WTC11 (cell line): ENCODE measurements at regions not wholly inside any gene's neighbourhood (a gene's known extent, or its start where the extent isn't known, plus 50 kb on each side); places are given as distances from the start of the nearest gene placed in this dataset.

ENCODE experiments used
- ATAC-seq: fragments of 200-7000 bp; cut with Tn5 transposase; 2 replicates; pipeline ENCODE4 v1.10.0; 2021; ENCODE audit warnings: mild to moderate bottlenecking, moderate library complexity
- CTCF ChIA-PET: fragments of 300-600 bp; sonication (Branson Sonifier 250); formaldehyde crosslinking; loops from one replicate; lab custom pipeline; 2021; ENCODE audit warnings: antibody characterized with exemption; lab: Charles Lee
- POLR2A ChIA-PET: fragments of 350-600 bp; sonication (Branson Sonifier 250); formaldehyde crosslinking; loops from one replicate; lab custom pipeline; 2021; ENCODE audit warnings: antibody characterized with exemption; lab: Charles Lee
- DNase-seq: peaks from one replicate; pipeline ENCODE4 v3.0.0; 2021; ENCODE audit warnings: low spot score
- H3K27ac Mint-ChIP-seq: 2 replicates; pipeline ENCODE4 v1.8.0; 2021; ENCODE audit warnings: mixed read lengths
- H3K27me3 Mint-ChIP-seq: 2 replicates; pipeline ENCODE4 v1.8.0; 2021; ENCODE audit warnings: low read depth, mild to moderate bottlenecking, moderate library complexity, mixed read lengths
- H3K36me3 Mint-ChIP-seq: 2 replicates; pipeline ENCODE4 v1.8.0; 2021; ENCODE audit warnings: mixed read lengths
- H3K4me1 Mint-ChIP-seq: 2 replicates; pipeline ENCODE4 v1.8.0; 2022; ENCODE audit warnings: mixed read lengths
- H3K4me3 Mint-ChIP-seq: 2 replicates; pipeline ENCODE4 v1.8.0; 2021; ENCODE audit warnings: mild to moderate bottlenecking, moderate library complexity, mixed read lengths
- H3K9me3 Mint-ChIP-seq: 2 replicates; pipeline ENCODE4 v1.8.0; 2021; ENCODE audit warnings: mixed read lengths
- ATF6 ChIP-seq: sonication (generic); formaldehyde crosslinking; IDR thresholded peaks from 2 replicates; pipeline ENCODE4 v1.8.1; 2023; ENCODE audit warnings: mild to moderate bottlenecking, missing genetic modification reagents
- ERG ChIP-seq: fragments of 250-450 bp; sonication (Bioruptor Pico); IDR thresholded peaks from 2 replicates; pipeline ENCODE4 v1.8.0; 2021; ENCODE audit warnings: mild to moderate bottlenecking
- FOXJ3 ChIP-seq: sonication (generic); formaldehyde crosslinking; IDR thresholded peaks from 2 replicates; pipeline ENCODE4 v1.9.0; 2021; ENCODE audit warnings: missing genetic modification reagents, mild to moderate bottlenecking, borderline replicate concordance
- GTF2I ChIP-seq: fragments of 250-450 bp; sonication (Bioruptor Pico); conservative IDR thresholded peaks from 2 replicates; pipeline ENCODE4 v1.4.0; 2021; ENCODE audit warnings: mild to moderate bottlenecking
- NR1H2 ChIP-seq: sonication (generic); formaldehyde crosslinking; IDR thresholded peaks from 2 replicates; pipeline ENCODE4 v1.9.0; 2021; ENCODE audit warnings: mild to moderate bottlenecking, moderate library complexity, missing genetic modification reagents
- SMAD4 ChIP-seq: sonication (generic); formaldehyde crosslinking; IDR thresholded peaks from 2 replicates; pipeline ENCODE4 v1.8.0; 2022; ENCODE audit warnings: mild to moderate bottlenecking, missing genetic modification reagents
- ZNF219 ChIP-seq: sonication (generic); formaldehyde crosslinking; IDR thresholded peaks from 2 replicates; pipeline ENCODE4 v1.8.0; 2023; ENCODE audit warnings: missing genetic modification reagents, mild to moderate bottlenecking, borderline replicate concordance
- ZNF263 ChIP-seq: sonication (generic); formaldehyde crosslinking; IDR thresholded peaks from 2 replicates; pipeline ENCODE4 v1.8.1; 2022; ENCODE audit warnings: low read depth, mild to moderate bottlenecking, moderate library complexity, missing genetic modification reagents
- ZNF317 ChIP-seq: sonication (generic); formaldehyde crosslinking; IDR thresholded peaks from 2 replicates; pipeline ENCODE4 v1.8.1; 2023; ENCODE audit warnings: low read depth, mild to moderate bottlenecking, moderate library complexity, missing genetic modification reagents, borderline replicate concordance
- ZNF512 ChIP-seq: sonication (generic); formaldehyde crosslinking; IDR thresholded peaks from 2 replicates; pipeline ENCODE4 v1.8.1; 2022; ENCODE audit warnings: missing genetic modification reagents, borderline replicate concordance
- ZNF532 ChIP-seq: fragments of 250-450 bp; sonication (Bioruptor Pico); IDR thresholded peaks from 2 replicates; pipeline ENCODE4 v1.9.0; 2021; ENCODE audit warnings: mild to moderate bottlenecking, borderline replicate concordance
- TF ChIP-seq, protein P1 (sequence below): fragments of 250-450 bp; sonication (Bioruptor Pico); conservative IDR thresholded peaks from 2 replicates; pipeline ENCODE4 v1.9.0; 2021; ENCODE audit warnings: mild to moderate bottlenecking
- TF ChIP-seq, protein P2 (sequence below): sonication (generic); formaldehyde crosslinking; IDR thresholded peaks from 2 replicates; pipeline ENCODE4 v1.8.0; 2022; ENCODE audit warnings: mild to moderate bottlenecking, missing genetic modification reagents
- TF ChIP-seq, protein P3 (sequence below): sonication (generic); formaldehyde crosslinking; conservative IDR thresholded peaks from 2 replicates; pipeline ENCODE4 v1.8.1; 2023; ENCODE audit warnings: mild to moderate bottlenecking, low read depth, missing genetic modification reagents, moderate library complexity

GRCh38 chr19:30304540-30304939 lies 67.6 kb upstream of the ZNF536 start (continued):
- no peak for TF ChIP-seq ZNF532 (CRISPR knock-in tag)

DNA sequence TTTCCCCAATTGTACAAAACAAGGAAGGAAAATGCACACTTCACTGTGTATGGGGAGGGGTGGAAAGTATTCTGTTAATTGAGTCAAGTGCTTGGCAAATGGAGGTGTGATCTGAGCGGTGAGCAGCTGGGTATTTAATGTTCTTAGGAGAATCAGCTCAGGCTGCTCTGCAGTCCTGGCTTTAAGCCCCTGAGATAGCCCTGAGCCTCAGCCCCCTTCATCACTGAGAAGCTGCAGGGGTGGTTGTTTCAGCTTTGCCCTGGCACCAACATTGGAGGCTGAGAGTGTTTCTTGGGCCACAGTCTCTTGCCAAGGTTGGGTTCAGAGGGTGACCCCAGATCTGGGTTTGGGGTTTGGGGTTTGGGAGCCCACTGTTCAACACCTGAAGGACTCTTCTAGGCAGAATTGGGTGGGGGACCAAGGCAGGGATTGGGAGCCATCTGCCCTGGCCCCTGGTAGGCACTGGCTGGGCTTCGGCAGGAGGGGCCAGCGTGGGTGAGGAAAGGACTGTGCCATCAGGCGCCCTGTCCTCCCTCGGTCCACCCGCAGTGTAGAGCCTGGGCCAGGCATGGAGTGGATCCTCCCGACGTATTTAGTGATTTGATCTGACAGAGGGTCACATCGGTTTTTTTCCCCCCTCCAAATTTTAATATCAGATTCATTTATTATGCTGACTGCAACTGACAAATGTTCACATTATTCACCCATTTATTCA lies 66.7 kb upstream of the ZNF536 start:
- H3K4me1 Mint-ChIP-seq, result no peaks in the 10 kb centered on the region
- TF ChIP-seq SMAD4 (CRISPR knock-in tag), result no peak
- TF ChIP-seq FOXJ3 (CRISPR knock-in tag), result no peak
- no peak for TF ChIP-seq ZNF317 (CRISPR knock-in tag)
- TF ChIP-seq, protein P1, sequence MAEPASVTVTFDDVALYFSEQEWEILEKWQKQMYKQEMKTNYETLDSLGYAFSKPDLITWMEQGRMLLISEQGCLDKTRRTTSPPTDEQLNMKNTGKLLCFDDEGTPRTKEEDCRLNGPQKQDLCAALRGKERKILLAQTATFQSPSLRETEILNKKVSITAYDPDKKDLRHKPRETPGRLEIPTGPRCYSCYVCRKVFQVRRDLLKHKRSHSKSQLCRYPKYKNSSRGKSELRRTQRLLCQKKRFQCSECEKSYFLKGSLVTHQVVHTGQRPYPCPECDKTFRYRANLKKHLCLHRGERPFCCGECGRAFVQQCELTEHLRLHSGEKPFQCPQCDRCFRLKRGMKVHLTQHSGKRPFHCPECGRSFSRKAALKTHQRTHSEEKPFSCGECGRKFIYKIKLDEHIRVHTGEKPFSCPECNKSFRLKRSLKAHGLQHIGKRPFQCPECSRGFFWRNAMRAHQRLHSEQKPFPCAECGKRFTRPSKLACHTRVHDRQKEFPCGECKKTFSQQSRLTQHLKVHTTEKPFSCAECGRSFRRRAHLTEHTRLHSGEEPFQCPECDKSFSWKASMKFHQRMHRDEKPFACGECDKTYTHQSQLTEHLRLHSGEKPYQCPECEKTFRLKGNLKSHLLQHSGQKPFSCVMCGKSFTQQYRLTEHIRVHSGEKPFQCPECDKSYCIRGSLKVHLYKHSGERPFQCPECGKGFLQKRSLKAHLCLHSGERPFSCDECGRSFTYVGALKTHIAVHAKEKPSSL (CRISPR knock-in tag), result no peak
- TF ChIP-seq, protein P2, sequence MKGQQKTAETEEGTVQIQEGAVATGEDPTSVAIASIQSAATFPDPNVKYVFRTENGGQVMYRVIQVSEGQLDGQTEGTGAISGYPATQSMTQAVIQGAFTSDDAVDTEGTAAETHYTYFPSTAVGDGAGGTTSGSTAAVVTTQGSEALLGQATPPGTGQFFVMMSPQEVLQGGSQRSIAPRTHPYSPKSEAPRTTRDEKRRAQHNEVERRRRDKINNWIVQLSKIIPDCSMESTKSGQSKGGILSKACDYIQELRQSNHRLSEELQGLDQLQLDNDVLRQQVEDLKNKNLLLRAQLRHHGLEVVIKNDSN, result no peak
- no peak for TF ChIP-seq GTF2I (CRISPR knock-in tag)
- DNase-seq (no peak), ATAC-seq (no peak)
- ChIA-PET POLR2A (no interaction called here), CTCF (interaction anchor here (1.2 kb wide), 1 partner anchor 82 kb away, joined by 4 read pairs; no protein-coding TSS in a partner anchor)
- peaks cover 9% of the 10 kb centered on the region for H3K9me3 Mint-ChIP-seq
- no peak overlapping the region for H3K27ac Mint-ChIP-seq
- no peak overlapping the region for H3K4me3 Mint-ChIP-seq
- 0 out of 2 replicates have a peak, but pooled peaks cover 3% of the 10 kb centered on the region for H3K27me3 Mint-ChIP-seq
- no peaks in the 10 kb centered on the region for H3K36me3 Mint-ChIP-seq

DNA sequence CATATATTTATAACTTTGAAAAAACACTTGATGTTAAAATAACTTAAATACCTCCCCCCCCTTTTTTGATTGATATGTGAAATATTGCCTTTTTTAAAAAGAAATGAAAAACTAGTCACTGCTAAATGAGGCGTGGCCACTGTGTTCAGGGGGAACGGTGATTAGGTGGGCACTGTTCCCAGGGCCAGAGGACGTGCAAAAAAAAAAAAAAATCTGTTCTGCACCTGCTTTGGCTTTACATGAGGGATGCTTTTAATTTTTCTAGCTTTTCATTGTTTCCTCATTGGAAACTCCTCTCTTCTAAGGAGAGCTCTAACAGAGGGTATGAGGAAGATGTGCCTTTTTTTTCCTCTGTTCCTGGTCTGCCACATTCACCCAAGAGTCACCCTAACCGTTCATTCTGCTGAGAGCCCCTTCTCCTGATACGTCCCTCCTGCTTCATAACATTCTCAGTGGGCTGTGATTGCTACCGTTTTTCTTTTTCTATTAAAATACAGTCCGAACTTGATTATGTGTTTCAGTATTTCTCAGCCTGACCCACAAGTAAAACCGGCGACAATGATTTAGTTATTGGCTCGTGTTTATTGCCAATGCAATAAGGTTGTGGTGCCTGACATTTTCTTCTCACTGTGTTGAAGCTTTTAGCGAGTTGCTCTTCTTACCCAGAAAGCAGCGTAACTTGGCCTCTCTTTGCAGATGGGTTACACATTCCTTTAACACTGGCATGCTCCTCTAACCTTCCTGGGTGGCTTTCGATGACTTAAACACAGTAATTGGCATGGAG lies 64.8 kb upstream of the ZNF536 start:
- no peak for ATAC-seq
- H3K36me3 Mint-ChIP-seq, result no peaks in the 10 kb centered on the region
- ChIA-PET CTCF (no interaction called here), POLR2A (interaction anchor here (0.6 kb wide), 1 partner anchor 91 kb away, joined by 3 read pairs; no protein-coding TSS in a partner anchor)
- peaks cover 9% of the 10 kb centered on the region for H3K9me3 Mint-ChIP-seq
- H3K4me3 Mint-ChIP-seq, result no peak overlapping the region
- no peak overlapping the region for H3K27ac Mint-ChIP-seq
- H3K27me3 Mint-ChIP-seq, result 0 out of 2 replicates have a peak, but pooled peaks cover 3% of the 10 kb centered on the region
- H3K4me1 Mint-ChIP-seq, result no peaks in the 10 kb centered on the region
- DNase-seq, result no peak
- TF ChIP-seq ERG (CRISPR knock-in tag) (no peak), ZNF512 (no peak), ATF6 (no peak), NR1H2 (no peak), ZNF219 (CRISPR knock-in tag) (no peak), ZNF263 (CRISPR knock-in tag) (no peak)
- TF ChIP-seq, protein P3, sequence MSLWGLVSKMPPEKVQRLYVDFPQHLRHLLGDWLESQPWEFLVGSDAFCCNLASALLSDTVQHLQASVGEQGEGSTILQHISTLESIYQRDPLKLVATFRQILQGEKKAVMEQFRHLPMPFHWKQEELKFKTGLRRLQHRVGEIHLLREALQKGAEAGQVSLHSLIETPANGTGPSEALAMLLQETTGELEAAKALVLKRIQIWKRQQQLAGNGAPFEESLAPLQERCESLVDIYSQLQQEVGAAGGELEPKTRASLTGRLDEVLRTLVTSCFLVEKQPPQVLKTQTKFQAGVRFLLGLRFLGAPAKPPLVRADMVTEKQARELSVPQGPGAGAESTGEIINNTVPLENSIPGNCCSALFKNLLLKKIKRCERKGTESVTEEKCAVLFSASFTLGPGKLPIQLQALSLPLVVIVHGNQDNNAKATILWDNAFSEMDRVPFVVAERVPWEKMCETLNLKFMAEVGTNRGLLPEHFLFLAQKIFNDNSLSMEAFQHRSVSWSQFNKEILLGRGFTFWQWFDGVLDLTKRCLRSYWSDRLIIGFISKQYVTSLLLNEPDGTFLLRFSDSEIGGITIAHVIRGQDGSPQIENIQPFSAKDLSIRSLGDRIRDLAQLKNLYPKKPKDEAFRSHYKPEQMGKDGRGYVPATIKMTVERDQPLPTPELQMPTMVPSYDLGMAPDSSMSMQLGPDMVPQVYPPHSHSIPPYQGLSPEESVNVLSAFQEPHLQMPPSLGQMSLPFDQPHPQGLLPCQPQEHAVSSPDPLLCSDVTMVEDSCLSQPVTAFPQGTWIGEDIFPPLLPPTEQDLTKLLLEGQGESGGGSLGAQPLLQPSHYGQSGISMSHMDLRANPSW (CRISPR knock-in tag), result no peak
